Transverse colon (tissue), 4 donors: ENCODE measurements at regions not wholly inside any gene's neighbourhood (a gene's known extent, or its start where the extent isn't known, plus 50 kb on each side); places are given as distances from the start of the nearest gene placed in this dataset.

Experiments
- DNase-seq: peaks from one replicate; pipeline ENCODE4 v3.0.0-alpha.2; 2019
- H3K27ac ChIP-seq, 4 donors: fragments of 200-600 bp; sonication (generic); 2 replicates each; pipeline ENCODE4 v1.5.1; 2016 to 2018; ENCODE audit warnings: inconsistent platforms in 4 of 4
- H3K27me3 ChIP-seq: fragments of 200-600 bp; sonication (generic); 2 replicates; pipeline ENCODE4 v1.5.1; 2017; ENCODE audit warnings: inconsistent platforms
- H3K36me3 ChIP-seq, 4 donors: fragments of 200-600 bp; sonication (generic); 2 replicates each; pipeline ENCODE4 v1.5.1; 2017 to 2019; ENCODE audit warnings: inconsistent platforms in 4 of 4
- H3K4me1 ChIP-seq, 4 donors: fragments of 200-600 bp; sonication (generic); 2 replicates each; pipeline ENCODE4 v1.5.1; 2017 to 2020; ENCODE audit warnings: inconsistent platforms in 4 of 4
- H3K4me3 ChIP-seq, 4 donors: fragments of 200-600 bp; sonication (generic); 1 replicate in 1 of 4; 2 replicates in 3 of 4; pipeline versions ENCODE4 v1.5.1 to v1.6.1; 2017 to 2019; ENCODE audit warnings: inconsistent platforms in 4 of 4
- H3K9me3 ChIP-seq, 2 donors: fragments of 200-600 bp; sonication (generic); 2 replicates each; pipeline ENCODE4 v1.5.1; 2017 to 2019; ENCODE audit warnings: inconsistent platforms in 2 of 2
- CTCF ChIP-seq, 5 experiments: fragments of 200-600 bp in 3 of 5; fragments of 450-650 bp in 2 of 5; sonication (generic) in 3 of 5; IDR thresholded peaks; 1 replicate in 2 of 5; 2 replicates in 3 of 5; pipeline ENCODE4 v1.5.1; 2016 to 2017; ENCODE audit warnings: antibody characterized with exemption in 5 of 5, inconsistent platforms in 3 of 5, mild to moderate bottlenecking in 2 of 5, moderate library complexity in 1 of 5
- EP300 ChIP-seq: sonication (generic); formaldehyde crosslinking; IDR thresholded peaks from one replicate; pipeline ENCODE4 v1.6.1; 2017; ENCODE audit warnings: antibody characterized with exemption, low read depth
- POLR2A ChIP-seq: fragments of 450-650 bp; IDR thresholded peaks from one replicate; pipeline ENCODE4 v1.6.1; 2016; ENCODE audit warnings: antibody characterized with exemption, mild to moderate bottlenecking, moderate library complexity
- POLR2AphosphoS5 ChIP-seq, 3 donors: sonication (generic); formaldehyde crosslinking; IDR thresholded peaks; one replicate each; pipeline ENCODE4 v1.6.1; 2016; ENCODE audit warnings: antibody characterized with exemption in 3 of 3
- WGBS, 2 donors: methylation state at CpG; one replicate each; pipeline ENCODE4 v1.1.5; 2018; ENCODE audit warnings: low coverage in 1 of 2; 5-methylcytosine and 5-hydroxymethylcytosine counted together
- in situ Hi-C, 4 donors: fragments of 200-750 bp; cut with MboI; loops; one replicate each; pipeline versions ENCODE4 v1.15.0 to v1.15.1; 2017; ENCODE audit warnings: low sequenced_read_pairs in 3 of 4, low pct_ligation_motif_present in 1 of 4, low pct_unique_long_range_greater_than_20kb in 1 of 4
- intact Hi-C: fragments of 100-400 bp; cut with DNase I; formaldehyde crosslinking; loops from one replicate; pipeline ENCODE4 v1.15.1; 2023; ENCODE audit warnings: low total_unique reads

- Histone ChIP-seq H3K27ac (no peak overlapping the region), H3K27me3 (no peaks in the 10 kb centered on the region), H3K36me3 (no peaks in the 10 kb centered on the region), H3K4me1 (peaks cover 0 to under 1% (median 0%) of the 10 kb centered on the region in 4 donors), H3K4me3 (no peak overlapping the region), H3K9me3 (no peaks in the 10 kb centered on the region)
- intact Hi-C loops: no loop called here
- no peak for DNase-seq
- TF ChIP-seq POLR2A: no peak
- no peak for TF ChIP-seq EP300
- TF ChIP-seq CTCF (IDR thresholded peaks at IDR 0.05): no peak
- TF ChIP-seq POLR2AphosphoS5 (IDR thresholded peaks at IDR 0.05): no peak
- in situ Hi-C loops: no loop called here
Measured at GRCh38 chr4:136554033-136554432, 978.3 kb downstream of the PCDH18 start.

- in situ Hi-C loops (no loop called here), intact Hi-C loops (no loop called here)
- H3K27ac ChIP-seq: no peak overlapping the region
- DNase-seq: no peak
- H3K4me3 ChIP-seq: no peak overlapping the region
- no peaks in the 10 kb centered on the region for H3K27me3 ChIP-seq
- WGBS, 2 donors: 79 to 82% methylated on average over 1 of the region's 1 CpG
- no peaks in the 10 kb centered on the region for H3K4me1 ChIP-seq
- TF ChIP-seq POLR2AphosphoS5 (IDR thresholded peaks at IDR 0.05): no peak
- no peak for TF ChIP-seq EP300
- TF ChIP-seq CTCF (IDR thresholded peaks at IDR 0.05): no peak
- no peak for TF ChIP-seq POLR2A
- H3K9me3 ChIP-seq: no peaks in the 10 kb centered on the region
- no peaks in the 10 kb centered on the region for H3K36me3 ChIP-seq
Measured at GRCh38 chr4:136551753-136552152, 980.5 kb downstream of the PCDH18 start.

GRCh38 chr4:136540747-136541146, 991.5 kb downstream of the PCDH18 start:
- TF ChIP-seq POLR2A (no peak), EP300 (no peak), CTCF (IDR thresholded peaks at IDR 0.05) (no peak), POLR2AphosphoS5 (IDR thresholded peaks at IDR 0.05) (no peak)
- no peak for DNase-seq
- Histone ChIP-seq H3K36me3 (no peaks in the 10 kb centered on the region), H3K27ac (no peak overlapping the region), H3K27me3 (no peaks in the 10 kb centered on the region), H3K9me3 (no peaks in the 10 kb centered on the region), H3K4me3 (no peak overlapping the region), H3K4me1 (no peaks in the 10 kb centered on the region)
- intact Hi-C loops (no loop called here), in situ Hi-C loops (no loop called here)
- WGBS, 2 donors: 70 to 74% methylated on average over 2 of the region's 2 CpGs

- H3K4me1 ChIP-seq: no peaks in the 10 kb centered on the region
- H3K27ac ChIP-seq: no peak overlapping the region
- H3K27me3 ChIP-seq: no peaks in the 10 kb centered on the region
- DNase-seq: no peak
- H3K36me3 ChIP-seq: no peaks in the 10 kb centered on the region
- intact Hi-C loops: no loop called here
- TF ChIP-seq CTCF (IDR thresholded peaks at IDR 0.05) (no peak), EP300 (no peak), POLR2AphosphoS5 (IDR thresholded peaks at IDR 0.05) (no peak), POLR2A (no peak)
- no peaks in the 10 kb centered on the region for H3K9me3 ChIP-seq
- in situ Hi-C loops: no loop called here
- no peak overlapping the region for H3K4me3 ChIP-seq
Measured at GRCh38 chr4:136528131-136528530, 1004.2 kb downstream of the PCDH18 start.
